ENCODE measurements at regions not wholly inside any gene's neighbourhood (a gene's known extent, or its start where the extent isn't known, plus 50 kb on each side); places are given as distances from the start of the nearest gene placed in this dataset.

DNA sequence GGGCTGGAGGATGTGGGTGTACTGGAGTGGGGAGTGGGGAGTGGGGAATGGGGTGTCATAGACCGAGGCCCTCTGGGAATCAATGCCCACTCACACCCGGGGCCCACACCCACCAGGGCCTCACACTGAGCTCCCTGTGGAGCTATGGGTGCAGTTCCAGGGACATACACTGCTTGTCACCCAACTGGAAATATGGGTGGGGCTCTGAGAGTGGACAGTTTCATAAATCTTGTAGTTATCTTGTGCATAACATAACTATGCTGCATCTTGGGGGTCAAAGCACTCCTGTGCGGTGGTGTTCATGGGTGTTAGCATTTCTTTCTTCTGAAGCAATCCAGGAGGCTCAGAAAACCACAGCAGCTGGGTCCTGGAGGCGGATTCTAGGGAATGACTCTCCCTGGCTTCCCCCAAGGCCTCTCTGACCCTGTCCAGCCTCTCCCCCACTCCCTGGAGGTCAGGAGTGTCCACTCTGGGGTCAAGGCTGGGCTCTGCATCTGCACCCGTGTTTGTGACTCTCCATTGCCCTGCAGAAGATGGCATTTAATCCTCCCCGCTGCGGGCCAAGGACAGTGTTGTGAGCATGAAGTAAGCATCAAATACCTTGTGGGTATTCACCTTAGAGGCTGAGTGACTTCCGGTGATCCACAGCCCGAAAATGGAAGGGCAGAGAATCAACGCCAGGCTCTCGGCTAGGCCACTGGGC is 172.5 kb downstream of the CTTN start:
- Histone ChIP-seq H3K27me3 (no peaks in the 10 kb centered on the region), H3K4me3 (no peak overlapping the region), H3K27ac (no peak overlapping the region), H3K9me3 (no peaks in the 10 kb centered on the region), H3K4me1 (no peaks in the 10 kb centered on the region), H3K36me3 (no peaks in the 10 kb centered on the region)
- intact Hi-C loops (cut with DNase I; ENCODE audit: low total_unique reads) = no loop called here
- TF ChIP-seq POLR2A (IDR thresholded peaks at IDR 0.05) = no peak
- TF ChIP-seq, protein P1, sequence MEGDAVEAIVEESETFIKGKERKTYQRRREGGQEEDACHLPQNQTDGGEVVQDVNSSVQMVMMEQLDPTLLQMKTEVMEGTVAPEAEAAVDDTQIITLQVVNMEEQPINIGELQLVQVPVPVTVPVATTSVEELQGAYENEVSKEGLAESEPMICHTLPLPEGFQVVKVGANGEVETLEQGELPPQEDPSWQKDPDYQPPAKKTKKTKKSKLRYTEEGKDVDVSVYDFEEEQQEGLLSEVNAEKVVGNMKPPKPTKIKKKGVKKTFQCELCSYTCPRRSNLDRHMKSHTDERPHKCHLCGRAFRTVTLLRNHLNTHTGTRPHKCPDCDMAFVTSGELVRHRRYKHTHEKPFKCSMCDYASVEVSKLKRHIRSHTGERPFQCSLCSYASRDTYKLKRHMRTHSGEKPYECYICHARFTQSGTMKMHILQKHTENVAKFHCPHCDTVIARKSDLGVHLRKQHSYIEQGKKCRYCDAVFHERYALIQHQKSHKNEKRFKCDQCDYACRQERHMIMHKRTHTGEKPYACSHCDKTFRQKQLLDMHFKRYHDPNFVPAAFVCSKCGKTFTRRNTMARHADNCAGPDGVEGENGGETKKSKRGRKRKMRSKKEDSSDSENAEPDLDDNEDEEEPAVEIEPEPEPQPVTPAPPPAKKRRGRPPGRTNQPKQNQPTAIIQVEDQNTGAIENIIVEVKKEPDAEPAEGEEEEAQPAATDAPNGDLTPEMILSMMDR (IDR thresholded peaks at IDR 0.05) = no peak
- DNase-seq = no peak

DNA sequence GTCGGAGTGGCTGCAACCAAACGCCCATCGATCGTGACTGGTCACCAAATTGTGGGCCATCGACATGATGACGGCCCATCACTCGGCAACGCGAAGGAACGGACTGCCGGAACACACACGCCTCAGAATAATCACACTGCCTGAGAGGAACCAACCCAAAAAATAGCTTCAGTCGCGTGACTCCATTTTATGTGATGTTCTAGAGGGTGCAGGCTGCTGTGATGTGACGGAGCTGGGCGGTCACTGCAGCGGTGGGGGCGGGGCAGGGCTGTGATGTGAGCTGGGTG is 174.6 kb downstream of the CTTN start:
- TF ChIP-seq, protein P1 (IDR thresholded peaks at IDR 0.05) = no peak
- TF ChIP-seq POLR2A (IDR thresholded peaks at IDR 0.05) = no peak
- DNase-seq = no peak
- no peaks in the 10 kb centered on the region for H3K36me3 ChIP-seq
- intact Hi-C loops (cut with DNase I; ENCODE audit: low total_unique reads) = no loop called here
- H3K9me3 ChIP-seq = no peaks in the 10 kb centered on the region
- no peak overlapping the region for H3K27ac ChIP-seq
- no peaks in the 10 kb centered on the region for H3K4me1 ChIP-seq
- no peaks in the 10 kb centered on the region for H3K27me3 ChIP-seq
- H3K4me3 ChIP-seq = no peak overlapping the region

DNA sequence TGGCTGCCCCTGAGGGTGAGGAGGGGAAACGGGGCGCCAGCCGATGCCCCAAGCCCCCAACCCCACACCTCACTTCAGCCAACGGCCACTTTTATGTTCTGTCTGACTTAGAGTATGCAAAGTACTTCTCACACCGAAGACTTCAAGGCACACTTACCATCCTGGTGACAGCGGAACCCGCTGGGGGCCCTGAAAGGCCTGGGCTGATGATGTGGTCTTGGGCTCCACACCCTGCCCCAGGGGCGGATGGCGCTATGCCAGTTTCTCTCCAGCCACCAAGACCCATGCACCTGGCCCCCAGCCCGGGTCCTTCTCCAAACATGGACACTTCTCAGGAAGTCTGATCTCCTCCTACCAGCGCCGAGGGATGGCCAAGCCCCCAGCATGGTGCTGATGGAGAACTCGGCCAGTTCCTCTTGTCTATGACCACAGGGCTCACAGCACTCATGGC is 175.4 kb downstream of the CTTN start:
- intact Hi-C loops (cut with DNase I; ENCODE audit: low total_unique reads) = no loop called here
- TF ChIP-seq, protein P1 (IDR thresholded peaks at IDR 0.05) = no peak
- no peak for TF ChIP-seq POLR2A (IDR thresholded peaks at IDR 0.05)
- no peak for DNase-seq
- Histone ChIP-seq H3K9me3 (no peaks in the 10 kb centered on the region), H3K27ac (no peak overlapping the region), H3K4me3 (no peak overlapping the region), H3K4me1 (no peaks in the 10 kb centered on the region), H3K36me3 (no peaks in the 10 kb centered on the region), H3K27me3 (no peaks in the 10 kb centered on the region)

DNA sequence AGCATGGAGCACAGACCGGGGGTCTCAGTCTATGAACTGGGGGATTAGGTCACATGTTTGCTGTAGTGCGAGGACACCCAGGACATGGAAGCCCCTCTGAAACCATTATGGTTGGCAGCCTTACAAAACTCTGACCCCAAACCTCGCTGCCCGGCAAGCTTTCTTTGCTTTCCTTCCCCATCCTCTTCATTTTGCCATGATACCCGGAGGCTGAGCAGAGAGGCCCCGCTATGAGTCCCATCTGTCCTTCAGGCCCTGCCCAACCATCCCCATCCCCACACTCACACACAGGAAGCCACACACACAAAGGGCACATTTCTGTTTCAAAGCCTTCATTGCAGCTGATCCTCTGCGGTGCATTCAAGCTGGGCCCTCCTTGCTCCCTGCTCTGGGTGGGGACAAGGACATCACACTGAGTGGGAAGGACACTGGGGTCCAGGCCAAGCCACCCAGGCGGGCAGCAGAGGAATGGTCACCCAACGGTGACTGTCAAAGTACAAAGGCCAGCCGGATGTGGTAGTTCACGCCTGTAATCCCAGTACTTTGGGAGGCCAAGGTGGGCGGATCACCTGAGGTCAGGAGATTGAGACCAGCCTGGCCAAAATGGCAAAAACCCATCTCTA is 176.5 kb downstream of the CTTN start:
- H3K27ac ChIP-seq = no peak overlapping the region
- H3K4me3 ChIP-seq = no peak overlapping the region
- no peaks in the 10 kb centered on the region for H3K27me3 ChIP-seq
- no peaks in the 10 kb centered on the region for H3K36me3 ChIP-seq
- intact Hi-C loops (cut with DNase I; ENCODE audit: low total_unique reads) = no loop called here
- TF ChIP-seq, protein P1 (IDR thresholded peaks at IDR 0.05) = no peak
- TF ChIP-seq POLR2A (IDR thresholded peaks at IDR 0.05) = no peak
- DNase-seq = no peak
- H3K4me1 ChIP-seq = no peaks in the 10 kb centered on the region
- H3K9me3 ChIP-seq = no peaks in the 10 kb centered on the region

DNA sequence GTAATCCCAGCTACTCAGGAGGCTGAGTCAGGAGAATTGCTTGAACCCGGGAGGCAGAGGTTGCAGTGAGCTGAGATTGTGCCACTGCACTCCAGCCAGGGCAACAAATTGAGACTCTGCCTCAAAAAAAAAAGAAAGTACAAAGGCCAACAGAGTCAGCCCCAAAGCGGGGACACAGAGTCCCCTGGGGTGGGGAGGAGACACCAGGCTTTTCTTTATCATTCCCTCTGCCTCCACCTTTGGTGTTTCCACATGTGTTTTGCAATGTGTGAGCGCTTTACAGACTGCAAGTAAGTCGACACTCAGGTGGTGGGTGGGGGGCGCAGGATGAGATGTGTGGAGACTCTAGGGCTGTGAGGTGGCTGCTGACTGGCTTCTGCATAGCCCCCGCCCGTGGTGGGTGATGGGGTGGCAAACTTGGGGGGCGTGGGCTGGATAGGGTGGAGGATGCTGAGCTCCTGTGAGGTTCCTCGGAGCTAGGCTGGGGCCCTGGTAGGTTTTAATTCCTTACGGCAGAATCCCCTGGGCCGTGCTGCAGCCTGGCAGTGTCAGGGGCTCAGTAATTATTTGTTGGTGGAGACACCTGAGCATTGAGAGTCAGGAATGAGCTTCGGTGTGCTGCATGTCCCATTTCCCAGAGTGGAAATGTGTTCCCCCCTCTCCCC is 177.2 kb downstream of the CTTN start:
- intact Hi-C loops (cut with DNase I; ENCODE audit: low total_unique reads) = no loop called here

More for the DNA sequence above, 177.2 kb downstream of the CTTN start:
- TF ChIP-seq POLR2A (IDR thresholded peaks at IDR 0.05) = no peak
- TF ChIP-seq, protein P1 (IDR thresholded peaks at IDR 0.05) = no peak
- H3K36me3 ChIP-seq = no peaks in the 10 kb centered on the region
- no peak for DNase-seq
- H3K27me3 ChIP-seq = no peaks in the 10 kb centered on the region
- H3K9me3 ChIP-seq = no peaks in the 10 kb centered on the region
- H3K4me3 ChIP-seq = no peak overlapping the region
- H3K27ac ChIP-seq = no peak overlapping the region
- no peaks in the 10 kb centered on the region for H3K4me1 ChIP-seq
